H1 (cell line): ENCODE measurements at regions not wholly inside any gene's neighbourhood (a gene's known extent, or its start where the extent isn't known, plus 50 kb on each side); places are given as distances from the start of the nearest gene placed in this dataset.

ENCODE experiments used
- CBX8 ChIP-seq: fragments of 300-800, 300-1000 bp; sonication (generic); IDR thresholded peaks from 2 replicates; pipeline ENCODE4 v1.7.1; 2016; ENCODE audit warnings: low read depth, low read length, borderline replicate concordance
- CHD7 ChIP-seq: fragments of 300-600 bp; sonication (generic); IDR thresholded peaks from 2 replicates; pipeline ENCODE4 v1.7.1; 2012; ENCODE audit warnings: low read length, moderate library complexity, mild to moderate bottlenecking, inconsistent platforms; ENCODE audit not compliant: insufficient replicate concordance
- CTCF ChIP-seq, 3 experiments: IDR thresholded peaks; 1 replicate in 2 of 3; 2 replicates in 1 of 3; pipeline versions ENCODE4 v1.5.1 to v1.6.1; 2011; ENCODE audit warnings: low read length in 3 of 3, mild to moderate bottlenecking in 3 of 3, inconsistent platforms in 2 of 3, low read depth in 1 of 3, moderate library complexity in 1 of 3; ENCODE audit not compliant: insufficient read depth in 1 of 3; ENCODE audit errors: control extremely low read depth in 1 of 3
- HDAC6 ChIP-seq: IDR thresholded peaks from one replicate; pipeline ENCODE4 v1.7.1; 2012; ENCODE audit warnings: low read depth, mild to moderate bottlenecking, inconsistent platforms, low read length, moderate library complexity
- SUZ12 ChIP-seq: fragments of 200-600 bp; sonication (generic); IDR thresholded peaks from 2 replicates; pipeline ENCODE4 v1.6.1; 2012; ENCODE audit warnings: mild to moderate bottlenecking, inconsistent platforms, low read length, moderate library complexity, mixed read lengths
- TAF7 ChIP-seq: optimal IDR thresholded peaks from 2 replicates; pipeline ENCODE3; 2011; ENCODE audit warnings: low read depth, mild to moderate bottlenecking, inconsistent platforms, low read length, moderate library complexity, borderline replicate concordance

- TF ChIP-seq CHD7 (no peak), CBX8 (no peak), CTCF (IDR thresholded peaks at IDR 0.05; ENCODE audit: control extremely low read depth in 1 of 3, insufficient read depth in 1 of 3, low read depth in 1 of 3, low read length in 3 of 3) (no peak), SUZ12 (no peak), HDAC6 (no peak), TAF7 (no peak)
These were observed 118.2 kb upstream of the TMCC3 start (continued) for GRCh38 chr12:94768398-94769046.
